Lower leg skin (tissue), 4 donors: ENCODE measurements at regions not wholly inside any gene's neighbourhood (a gene's known extent, or its start where the extent isn't known, plus 50 kb on each side); places are given as distances from the start of the nearest gene placed in this dataset.

ENCODE experiments used
- DNase-seq, 2 donors: peaks; one replicate each; pipeline ENCODE4 v3.0.0-alpha.2; 2019; ENCODE audit warnings: low spot score in 2 of 2
- H3K4me3 ChIP-seq: fragments of 200-600 bp; sonication (generic); 2 replicates; pipeline ENCODE4 v1.5.1; 2017; ENCODE audit warnings: mild to moderate bottlenecking, low read depth; ENCODE audit not compliant: poor library complexity, severe bottlenecking
- CTCF ChIP-seq, 3 donors: fragments of 450-650 bp; IDR thresholded peaks; one replicate each; pipeline ENCODE4 v1.5.1; 2016; ENCODE audit warnings: antibody characterized with exemption in 3 of 3, mild to moderate bottlenecking in 3 of 3, moderate library complexity in 2 of 3
- POLR2A ChIP-seq, 2 donors: fragments of 450-650 bp; IDR thresholded peaks; one replicate each; pipeline ENCODE4 v1.6.1; 2016 to 2017; ENCODE audit warnings: antibody characterized with exemption in 2 of 2, mild to moderate bottlenecking in 1 of 2, moderate library complexity in 1 of 2
- WGBS, 2 donors: methylation state at CpG; one replicate each; pipeline ENCODE4 v1.1.5; 2018; 5-methylcytosine and 5-hydroxymethylcytosine counted together
- intact Hi-C: fragments of 100-400 bp; cut with DNase I; formaldehyde crosslinking; loops from one replicate; pipeline ENCODE4 v1.15.0; 2023; ENCODE audit warnings: low total_unique reads

DNA sequence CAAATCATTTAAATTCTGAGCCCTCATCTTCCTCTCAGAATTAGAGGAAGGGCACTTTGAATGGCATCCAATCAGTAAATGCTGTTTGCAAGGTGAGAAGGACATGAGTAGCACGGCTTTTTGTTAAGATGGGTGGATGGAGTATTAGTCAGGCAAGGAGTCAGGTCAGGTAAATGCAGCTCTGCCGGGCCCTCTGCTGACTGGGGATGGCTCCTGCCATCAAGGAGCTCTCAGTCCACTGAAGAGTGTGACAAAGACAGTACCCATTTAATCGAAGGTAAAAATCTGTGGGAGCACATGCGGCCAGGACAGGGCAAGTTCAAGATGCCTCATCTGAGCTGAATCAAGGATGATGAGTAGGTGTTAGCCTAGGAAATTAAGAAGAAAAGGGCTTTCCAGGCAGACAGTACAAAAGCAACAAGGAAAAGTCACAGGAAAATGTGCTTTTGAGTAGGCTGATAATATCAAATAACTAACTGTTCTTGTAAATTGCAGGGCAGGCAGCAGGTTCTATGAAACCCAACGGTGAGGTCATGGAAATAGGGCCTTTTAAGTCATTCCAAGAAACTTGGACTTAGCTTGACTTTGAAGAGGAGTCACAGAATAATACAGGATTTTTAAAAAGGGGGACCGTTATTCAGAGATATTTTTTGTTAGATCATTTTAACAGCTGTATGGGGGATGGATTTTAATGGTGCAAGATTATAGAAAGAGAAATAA lies 670.5 kb upstream of the ARGLU1 start:
- no peak for TF ChIP-seq CTCF (IDR thresholded peaks at IDR 0.05)
- no peak for TF ChIP-seq POLR2A (IDR thresholded peaks at IDR 0.05)
- H3K4me3 ChIP-seq: no peak overlapping the region
- intact Hi-C loops: no loop called here
- 70 to 71% methylated on average over 6 of the region's 6 CpGs for WGBS, 2 donors
- DNase-seq: no peak

DNA sequence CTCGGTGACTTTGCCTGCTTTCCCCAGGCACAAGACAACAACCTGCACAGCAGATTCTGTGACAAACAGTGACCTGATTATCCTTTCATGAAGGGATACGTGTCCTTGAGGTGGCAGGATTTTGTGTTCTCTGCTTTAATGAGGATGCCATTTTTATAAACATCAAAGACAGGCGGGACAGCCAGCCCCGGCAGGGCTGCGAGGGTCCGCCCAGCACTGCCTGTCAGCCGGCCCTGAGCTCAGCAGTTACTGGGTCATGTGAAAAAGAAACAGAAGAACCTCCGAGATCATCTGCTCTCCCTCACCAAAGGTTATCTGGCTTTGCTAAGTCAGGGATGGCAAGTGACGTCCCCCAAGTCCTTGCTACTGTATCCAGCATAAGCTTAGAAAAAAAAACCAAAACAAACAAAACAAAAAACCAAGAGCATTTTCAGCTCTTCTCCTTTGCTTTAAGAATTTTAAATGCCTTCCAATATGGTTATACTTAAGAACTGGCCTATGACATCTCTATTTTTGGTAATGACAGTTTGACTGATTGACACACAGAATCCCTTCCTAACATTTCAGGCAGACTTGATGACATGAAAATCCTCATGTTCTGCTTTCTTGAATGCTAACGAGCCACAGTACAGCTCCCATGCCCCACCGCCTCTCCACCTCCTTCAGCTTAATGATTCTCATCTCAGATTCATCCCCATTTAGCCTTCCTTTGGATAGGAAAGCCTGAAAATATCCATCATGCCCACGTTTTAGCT lies 666.6 kb upstream of the ARGLU1 start:
- intact Hi-C loops: no loop called here
- DNase-seq: no peak

GRCh38 chr13:107233541-107233940 lies 665.6 kb upstream of the ARGLU1 start:
- intact Hi-C loops: no loop called here
- WGBS, 2 donors: 80 to 86% methylated on average over 2 of the region's 2 CpGs
- TF ChIP-seq POLR2A (IDR thresholded peaks at IDR 0.05): no peak
- TF ChIP-seq CTCF (IDR thresholded peaks at IDR 0.05): no peak
- no peak overlapping the region for H3K4me3 ChIP-seq
- no peak for DNase-seq

More for the DNA sequence above, 666.6 kb upstream of the ARGLU1 start:
- TF ChIP-seq CTCF (IDR thresholded peaks at IDR 0.05) (no peak), POLR2A (IDR thresholded peaks at IDR 0.05) (no peak)
- H3K4me3 ChIP-seq: no peak overlapping the region
- whole genome bisulfite sequencing, 2 donors: 52 to 58% methylated on average over 12 of the region's 12 CpGs

- 59 to 69% methylated on average over 7 of the region's 7 CpGs for WGBS, 2 donors
- TF ChIP-seq POLR2A (IDR thresholded peaks at IDR 0.05) (no peak), CTCF (IDR thresholded peaks at IDR 0.05) (no peak)
- no peak overlapping the region for H3K4me3 ChIP-seq
- intact Hi-C loops: no loop called here
- no peak for DNase-seq
Observed at GRCh38 chr13:107231944-107232343, 664.0 kb upstream of the ARGLU1 start.

- TF ChIP-seq CTCF (IDR thresholded peaks at IDR 0.05) (no peak), POLR2A (IDR thresholded peaks at IDR 0.05) (no peak)
- H3K4me3 ChIP-seq: no peak overlapping the region
- no peak for DNase-seq
- intact Hi-C loops: no loop called here
Observed at GRCh38 chr13:107223867-107224266, 655.9 kb upstream of the ARGLU1 start.
